ENCODE measurements at regions not wholly inside any gene's neighbourhood (a gene's known extent, or its start where the extent isn't known, plus 50 kb on each side); places are given as distances from the start of the nearest gene placed in this dataset.

DNA sequence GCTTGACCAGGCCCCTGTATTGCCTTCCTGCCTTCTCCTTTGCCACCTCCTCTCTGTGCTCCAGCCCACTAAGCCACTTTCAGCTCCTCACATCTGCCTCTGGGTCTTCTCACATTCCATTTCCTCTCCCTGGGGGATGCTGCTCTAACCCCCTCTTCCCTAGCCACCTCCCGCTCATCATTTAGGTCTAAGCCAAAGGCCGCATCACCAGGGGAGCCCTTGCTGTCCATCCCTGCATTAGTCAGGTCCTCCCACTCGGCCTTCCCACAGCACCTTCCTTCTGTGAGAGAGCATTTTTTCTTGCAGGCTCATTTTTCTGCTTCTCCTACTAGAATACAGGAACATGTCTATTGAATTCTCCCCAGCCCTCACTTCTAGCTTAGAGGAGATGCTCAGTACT is 72.6 kb upstream of the GALNT10 start (continued):
- TF ChIP-seq, protein P1, sequence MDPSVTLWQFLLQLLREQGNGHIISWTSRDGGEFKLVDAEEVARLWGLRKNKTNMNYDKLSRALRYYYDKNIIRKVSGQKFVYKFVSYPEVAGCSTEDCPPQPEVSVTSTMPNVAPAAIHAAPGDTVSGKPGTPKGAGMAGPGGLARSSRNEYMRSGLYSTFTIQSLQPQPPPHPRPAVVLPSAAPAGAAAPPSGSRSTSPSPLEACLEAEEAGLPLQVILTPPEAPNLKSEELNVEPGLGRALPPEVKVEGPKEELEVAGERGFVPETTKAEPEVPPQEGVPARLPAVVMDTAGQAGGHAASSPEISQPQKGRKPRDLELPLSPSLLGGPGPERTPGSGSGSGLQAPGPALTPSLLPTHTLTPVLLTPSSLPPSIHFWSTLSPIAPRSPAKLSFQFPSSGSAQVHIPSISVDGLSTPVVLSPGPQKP (IDR thresholded peaks at IDR 0.05; ENCODE audit: low read depth, low read length) = no peak
- TF ChIP-seq, protein P2, sequence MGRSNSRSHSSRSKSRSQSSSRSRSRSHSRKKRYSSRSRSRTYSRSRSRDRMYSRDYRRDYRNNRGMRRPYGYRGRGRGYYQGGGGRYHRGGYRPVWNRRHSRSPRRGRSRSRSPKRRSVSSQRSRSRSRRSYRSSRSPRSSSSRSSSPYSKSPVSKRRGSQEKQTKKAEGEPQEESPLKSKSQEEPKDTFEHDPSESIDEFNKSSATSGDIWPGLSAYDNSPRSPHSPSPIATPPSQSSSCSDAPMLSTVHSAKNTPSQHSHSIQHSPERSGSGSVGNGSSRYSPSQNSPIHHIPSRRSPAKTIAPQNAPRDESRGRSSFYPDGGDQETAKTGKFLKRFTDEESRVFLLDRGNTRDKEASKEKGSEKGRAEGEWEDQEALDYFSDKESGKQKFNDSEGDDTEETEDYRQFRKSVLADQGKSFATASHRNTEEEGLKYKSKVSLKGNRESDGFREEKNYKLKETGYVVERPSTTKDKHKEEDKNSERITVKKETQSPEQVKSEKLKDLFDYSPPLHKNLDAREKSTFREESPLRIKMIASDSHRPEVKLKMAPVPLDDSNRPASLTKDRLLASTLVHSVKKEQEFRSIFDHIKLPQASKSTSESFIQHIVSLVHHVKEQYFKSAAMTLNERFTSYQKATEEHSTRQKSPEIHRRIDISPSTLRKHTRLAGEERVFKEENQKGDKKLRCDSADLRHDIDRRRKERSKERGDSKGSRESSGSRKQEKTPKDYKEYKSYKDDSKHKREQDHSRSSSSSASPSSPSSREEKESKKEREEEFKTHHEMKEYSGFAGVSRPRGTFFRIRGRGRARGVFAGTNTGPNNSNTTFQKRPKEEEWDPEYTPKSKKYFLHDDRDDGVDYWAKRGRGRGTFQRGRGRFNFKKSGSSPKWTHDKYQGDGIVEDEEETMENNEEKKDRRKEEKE (IDR thresholded peaks at IDR 0.05) = no peak
- no peak for TF ChIP-seq SMAD1 (IDR thresholded peaks at IDR 0.05; ENCODE audit: low read depth, partially characterized antibody)
- TF ChIP-seq, protein P3, sequence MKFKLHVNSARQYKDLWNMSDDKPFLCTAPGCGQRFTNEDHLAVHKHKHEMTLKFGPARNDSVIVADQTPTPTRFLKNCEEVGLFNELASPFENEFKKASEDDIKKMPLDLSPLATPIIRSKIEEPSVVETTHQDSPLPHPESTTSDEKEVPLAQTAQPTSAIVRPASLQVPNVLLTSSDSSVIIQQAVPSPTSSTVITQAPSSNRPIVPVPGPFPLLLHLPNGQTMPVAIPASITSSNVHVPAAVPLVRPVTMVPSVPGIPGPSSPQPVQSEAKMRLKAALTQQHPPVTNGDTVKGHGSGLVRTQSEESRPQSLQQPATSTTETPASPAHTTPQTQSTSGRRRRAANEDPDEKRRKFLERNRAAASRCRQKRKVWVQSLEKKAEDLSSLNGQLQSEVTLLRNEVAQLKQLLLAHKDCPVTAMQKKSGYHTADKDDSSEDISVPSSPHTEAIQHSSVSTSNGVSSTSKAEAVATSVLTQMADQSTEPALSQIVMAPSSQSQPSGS (IDR thresholded peaks at IDR 0.05; ENCODE audit: low read length) = no peak
- no peak for TF ChIP-seq STAT3 (IDR thresholded peaks at IDR 0.05; ENCODE audit: low read depth, low read length)

DNA sequence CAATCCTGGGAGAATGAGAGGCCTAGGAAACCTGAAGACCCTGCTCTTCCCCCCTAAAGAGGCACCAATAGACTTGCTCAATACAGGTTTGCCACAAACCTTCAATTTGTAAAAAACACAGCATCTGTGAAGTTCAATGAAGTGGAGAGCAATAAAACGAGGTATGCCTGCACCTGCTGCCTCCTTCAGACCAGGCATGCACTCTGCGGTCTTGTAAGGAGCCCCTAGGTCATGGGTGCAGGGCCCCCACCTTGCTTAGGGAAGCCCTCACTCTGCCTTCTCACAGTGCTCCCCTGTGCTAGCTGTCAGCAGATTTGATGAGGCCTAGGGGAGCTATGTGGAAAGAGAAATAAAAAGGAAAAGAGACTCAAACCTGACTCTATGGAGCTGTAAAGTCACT is 72.1 kb upstream of the GALNT10 start:
- no peaks in the 10 kb centered on the region for H3K79me2 ChIP-seq (ENCODE audit: control insufficient read depth, insufficient read depth, low read length)
- no peak overlapping the region for H2AFZ ChIP-seq (ENCODE audit: control insufficient read depth, low read depth, low read length)
- no peak for DNase-seq (ENCODE audit: low read depth, low spot score)
- 21% methylated on average over 2 of the region's 2 CpGs for WGBS (ENCODE audit: insufficient coverage, insufficient replicate concordance, low lambda C conversion rate, missing lambda C conversion rate)
- H3K4me1 ChIP-seq (ENCODE audit: control insufficient read depth, insufficient read depth, low read length) = no peaks in the 10 kb centered on the region
- ChIA-PET POLR2A (no interaction called here), SMC1A (ENCODE audit: uncharacterized antibody, unreplicated experiment) (no interaction called here), CTCF (interaction anchor here (0.9 to 1.1 kb wide), 3 partner anchors 46 to 286 kb away, joined by 3 to 5 read pairs (median 3); no protein-coding TSS in a partner anchor), RAD21 (ENCODE audit: unreplicated experiment) (no interaction called here)
- intact Hi-C loops (cut with micrococcal nuclease; ENCODE audit: unreplicated experiment) = no loop called here
- no peaks in the 10 kb centered on the region for H3K9me3 ChIP-seq (replicated peaks; ENCODE audit: control insufficient read depth, insufficient read depth, low read length)
- H4K20me1 ChIP-seq (ENCODE audit: control insufficient read depth, insufficient read depth) = no peaks in the 10 kb centered on the region
- FAIRE-seq = no peak
- no peak overlapping the region for H3K4me2 ChIP-seq (ENCODE audit: control insufficient read depth, insufficient read depth)
- H3K27me3 ChIP-seq (replicated peaks in 1 of 2; ENCODE audit: control insufficient read depth in 2 of 2, insufficient read depth in 2 of 2, low read length in 1 of 2) = no peaks in the 10 kb centered on the region
- H3K27ac ChIP-seq (ENCODE audit: control insufficient read depth, insufficient read depth) = no peak overlapping the region
- no peak overlapping the region for H3K4me3 ChIP-seq
- no peak for ATAC-seq
- BruUV-seq (replicated peaks) = no TSS peak
- H3K36me3 ChIP-seq (ENCODE audit: control insufficient read depth in 2 of 2, insufficient read depth in 2 of 2, low read length in 1 of 2) = no peaks in the 10 kb centered on the region
- in situ Hi-C loops (cut with MboI) = no loop called here
- no peak overlapping the region for H3K9ac ChIP-seq (ENCODE audit: control insufficient read depth, insufficient read depth, low read length)
- no peak for TF ChIP-seq EZH2 (IDR thresholded peaks at IDR 0.05; ENCODE audit: borderline replicate concordance, control insufficient read depth, low read depth, low read length)
- no peak for TF ChIP-seq ZNF217 (IDR thresholded peaks at IDR 0.05)
- TF ChIP-seq NFYB (IDR thresholded peaks at IDR 0.05; ENCODE audit: insufficient read depth, low read depth, low read length) = no peak
- no peak for TF ChIP-seq GABPA (IDR thresholded peaks at IDR 0.05; ENCODE audit: low read depth)
- no peak for TF ChIP-seq RELA (IDR thresholded peaks at IDR 0.05; ENCODE audit: borderline replicate concordance, partially characterized antibody)
- TF ChIP-seq NFIC (IDR thresholded peaks at IDR 0.05; ENCODE audit: low read depth, low read length) = no peak
- no peak for TF ChIP-seq HDAC6 (IDR thresholded peaks at IDR 0.05; ENCODE audit: unreplicated experiment)
- TF ChIP-seq LARP7 (IDR thresholded peaks at IDR 0.05) = no peak
- TF ChIP-seq TCF7 (IDR thresholded peaks at IDR 0.05; ENCODE audit: borderline replicate concordance) = no peak
- no peak for TF ChIP-seq PAX5 (IDR thresholded peaks at IDR 0.05; ENCODE audit: borderline replicate concordance, low read depth, low read length)
- TF ChIP-seq DPF2 (IDR thresholded peaks at IDR 0.05) = no peak
- no peak for TF ChIP-seq EGR1 (IDR thresholded peaks at IDR 0.05; ENCODE audit: borderline replicate concordance in 1 of 2, low read depth in 2 of 2, low read length in 2 of 2)
- no peak for TF ChIP-seq MYB (IDR thresholded peaks at IDR 0.05; ENCODE audit: borderline replicate concordance, low read depth, low read length)
- no peak for TF ChIP-seq TAF1 (IDR thresholded peaks at IDR 0.05; ENCODE audit: borderline replicate concordance, low read depth, low read length)
- no peak for TF ChIP-seq SMAD1 (IDR thresholded peaks at IDR 0.05; ENCODE audit: low read depth, partially characterized antibody)
- no peak for TF ChIP-seq FOXM1 (IDR thresholded peaks at IDR 0.05; ENCODE audit: low read depth, low read length)
- TF ChIP-seq CBX3 (IDR thresholded peaks at IDR 0.05; ENCODE audit: borderline replicate concordance, low read depth) = no peak

Data from GM12878 (cell line).